BJ (cell line): ENCODE measurements at regions not wholly inside any gene's neighbourhood (a gene's known extent, or its start where the extent isn't known, plus 50 kb on each side); places are given as distances from the start of the nearest gene placed in this dataset.
A peak's percentile ranks its signal among the peaks of the same experiment; 100 is the strongest.

Experiments
- CTCF ChIA-PET: fragments of 350-600 bp; formaldehyde crosslinking; extraction: SDS; loops from one replicate; lab custom pipeline; 2021; ENCODE audit warnings: antibody characterized with exemption, inconsistent platforms; lab: Yijun Ruan, JAX
- POLR2A ChIA-PET: fragments of 300-600 bp; sonication (Branson Sonifier 250); formaldehyde crosslinking; extraction: SDS; loops from one replicate; lab custom pipeline; 2021; ENCODE audit warnings: antibody characterized with exemption; lab: Charles Lee
- DNase-seq: peaks from one replicate; pipeline ENCODE4 v3.0.0-alpha.2; 2011; ENCODE audit warnings: low read depth
- H3K27me3 ChIP-seq: 2 replicates; pipeline ENCODE4 v1.6.0; 2011; ENCODE audit warnings: low read length; ENCODE audit not compliant: control insufficient read depth, insufficient read depth
- H3K36me3 ChIP-seq: 2 replicates; pipeline ENCODE4 v1.5.1; 2011; ENCODE audit warnings: low read length; ENCODE audit not compliant: control insufficient read depth, insufficient read depth
- H3K4me3 ChIP-seq: 2 replicates; pipeline ENCODE4 v1.5.1; 2011; ENCODE audit warnings: low read depth, mild to moderate bottlenecking, control low read depth, low read length
- TF ChIP-seq, protein P1 (sequence below): IDR thresholded peaks from 2 replicates; pipeline ENCODE4 v1.5.1; 2011; ENCODE audit warnings: low read depth, mild to moderate bottlenecking, control low read depth, inconsistent platforms, low read length, moderate library complexity; ENCODE audit not compliant: insufficient read depth

- no peaks in the 10 kb centered on the region for H3K27me3 ChIP-seq
- TF ChIP-seq, protein P1, sequence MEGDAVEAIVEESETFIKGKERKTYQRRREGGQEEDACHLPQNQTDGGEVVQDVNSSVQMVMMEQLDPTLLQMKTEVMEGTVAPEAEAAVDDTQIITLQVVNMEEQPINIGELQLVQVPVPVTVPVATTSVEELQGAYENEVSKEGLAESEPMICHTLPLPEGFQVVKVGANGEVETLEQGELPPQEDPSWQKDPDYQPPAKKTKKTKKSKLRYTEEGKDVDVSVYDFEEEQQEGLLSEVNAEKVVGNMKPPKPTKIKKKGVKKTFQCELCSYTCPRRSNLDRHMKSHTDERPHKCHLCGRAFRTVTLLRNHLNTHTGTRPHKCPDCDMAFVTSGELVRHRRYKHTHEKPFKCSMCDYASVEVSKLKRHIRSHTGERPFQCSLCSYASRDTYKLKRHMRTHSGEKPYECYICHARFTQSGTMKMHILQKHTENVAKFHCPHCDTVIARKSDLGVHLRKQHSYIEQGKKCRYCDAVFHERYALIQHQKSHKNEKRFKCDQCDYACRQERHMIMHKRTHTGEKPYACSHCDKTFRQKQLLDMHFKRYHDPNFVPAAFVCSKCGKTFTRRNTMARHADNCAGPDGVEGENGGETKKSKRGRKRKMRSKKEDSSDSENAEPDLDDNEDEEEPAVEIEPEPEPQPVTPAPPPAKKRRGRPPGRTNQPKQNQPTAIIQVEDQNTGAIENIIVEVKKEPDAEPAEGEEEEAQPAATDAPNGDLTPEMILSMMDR = no peak
- H3K4me3 ChIP-seq = no peak overlapping the region
- CTCF ChIA-PET = interaction anchor here (0.6 to 0.8 kb wide), 4 partner anchors 24 to 623 kb away, joined by 3 read pairs; no protein-coding TSS in a partner anchor
- no peaks in the 10 kb centered on the region for H3K36me3 ChIP-seq
- POLR2A ChIA-PET = no interaction called here
- no peak for DNase-seq
Observed at GRCh38 chr3:145939431-145939830, 221.6 kb downstream of the PLOD2 start.

- Histone ChIP-seq H3K27me3 (no peaks in the 10 kb centered on the region), H3K36me3 (no peaks in the 10 kb centered on the region), H3K4me3 (no peak overlapping the region)
- ChIA-PET POLR2A (no interaction called here), CTCF (no interaction called here)
- TF ChIP-seq, protein P1 = no peak
- no peak for DNase-seq
Observed at GRCh38 chr3:145942052-145942451, 218.9 kb downstream of the PLOD2 start.

DNA sequence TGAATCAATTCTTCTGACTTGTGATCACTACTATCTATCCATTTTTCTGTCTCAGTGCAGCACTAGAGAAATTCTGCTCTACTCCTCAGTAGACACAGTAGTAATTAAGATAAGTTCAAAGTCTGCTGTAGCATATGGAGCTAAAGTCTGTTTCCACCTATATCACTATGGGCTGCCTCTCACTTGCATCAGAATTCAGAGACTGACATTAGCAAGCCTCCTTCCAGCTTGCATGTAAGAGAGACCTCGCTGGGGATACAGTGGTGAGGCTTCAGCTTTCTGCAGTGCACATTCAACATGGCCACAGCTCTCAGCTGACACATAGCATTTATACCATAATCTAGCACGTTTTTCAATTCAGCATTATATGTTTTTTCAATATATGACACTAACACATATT lies 217.0 kb downstream of the PLOD2 start:
- Histone ChIP-seq H3K4me3 (no peak overlapping the region), H3K36me3 (no peaks in the 10 kb centered on the region), H3K27me3 (no peaks in the 10 kb centered on the region)
- CTCF ChIA-PET = no interaction called here
- no peak for DNase-seq
- TF ChIP-seq, protein P1 = no peak
- POLR2A ChIA-PET = no interaction called here

DNA sequence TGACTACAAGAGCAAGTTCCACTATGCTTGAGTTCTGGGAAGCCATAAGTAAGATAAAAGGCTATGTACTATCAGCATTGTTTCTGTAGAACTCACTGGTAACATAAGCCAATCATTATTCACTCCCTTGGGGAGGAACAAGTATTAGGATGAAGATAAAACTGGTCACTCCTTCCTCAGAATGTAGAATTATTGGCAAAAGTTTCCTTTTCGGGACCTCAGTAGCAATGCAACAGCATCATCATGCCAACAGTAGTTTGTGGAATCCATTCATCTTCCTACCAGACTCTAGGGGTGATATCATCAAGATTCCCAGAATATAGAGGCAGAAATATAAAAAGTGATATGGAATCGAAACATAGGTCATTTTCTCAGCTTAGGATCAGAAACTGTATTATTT lies 209.5 kb downstream of the PLOD2 start:
- Histone ChIP-seq H3K27me3 (no peaks in the 10 kb centered on the region), H3K36me3 (no peaks in the 10 kb centered on the region), H3K4me3 (no peak overlapping the region)
- ChIA-PET POLR2A (no interaction called here), CTCF (no interaction called here)
- TF ChIP-seq, protein P1 = no peak
- no peak for DNase-seq

DNA sequence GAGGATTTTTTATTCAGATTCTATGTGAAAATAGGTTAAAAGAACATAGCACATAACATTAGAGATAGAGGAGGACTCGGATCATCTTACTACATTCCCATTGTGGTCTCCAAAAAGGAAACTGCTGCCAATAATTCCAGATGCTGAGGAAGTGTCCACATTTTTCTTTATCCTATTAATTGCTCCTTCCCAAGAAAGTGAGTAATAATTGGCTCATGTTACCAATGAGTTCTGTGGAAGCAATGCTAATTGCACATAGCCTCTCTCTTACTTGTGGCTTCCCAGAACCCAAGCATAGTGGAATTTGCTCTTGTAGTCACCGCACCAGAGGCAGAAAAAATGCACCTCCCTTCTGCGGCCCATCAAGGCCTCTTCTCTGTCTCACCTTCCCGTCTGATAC lies 208.4 kb downstream of the PLOD2 start:
- Histone ChIP-seq H3K36me3 (no peaks in the 10 kb centered on the region), H3K27me3 (no peaks in the 10 kb centered on the region), H3K4me3 (no peak overlapping the region)
- peak; percentile 89 for DNase-seq
- TF ChIP-seq, protein P1 = no peak
- ChIA-PET POLR2A (no interaction called here), CTCF (no interaction called here)
